GM13976 (cell line): ENCODE measurements at regions not wholly inside any gene's neighbourhood (a gene's known extent, or its start where the extent isn't known, plus 50 kb on each side); places are given as distances from the start of the nearest gene placed in this dataset.

Experiments used
- DNase-seq: peaks from one replicate; pipeline ENCODE4 v3.0.0; 2012; ENCODE audit warnings: low spot score
- in situ Hi-C: fragments of 300-500 bp; cut with MboI; formaldehyde crosslinking; loops from one replicate; pipeline ENCODE4 v1.12.0; 2022; ENCODE audit warnings: low sequenced_read_pairs, mixed read lengths, inconsistent platforms; ENCODE audit not compliant: unreplicated experiment
- TF ChIP-seq, protein P1 (sequence below): IDR thresholded peaks from 2 replicates; pipeline ENCODE4 v1.5.1; 2012; ENCODE audit warnings: borderline replicate concordance, mild to moderate bottlenecking; ENCODE audit not compliant: insufficient read depth; ENCODE audit errors: extremely low read depth, missing control alignments, control extremely low read depth

GRCh38 chr10:76723844-76724243 lies 913.8 kb downstream of the KCNMA1 start:
- no peak for DNase-seq
- TF ChIP-seq, protein P1, sequence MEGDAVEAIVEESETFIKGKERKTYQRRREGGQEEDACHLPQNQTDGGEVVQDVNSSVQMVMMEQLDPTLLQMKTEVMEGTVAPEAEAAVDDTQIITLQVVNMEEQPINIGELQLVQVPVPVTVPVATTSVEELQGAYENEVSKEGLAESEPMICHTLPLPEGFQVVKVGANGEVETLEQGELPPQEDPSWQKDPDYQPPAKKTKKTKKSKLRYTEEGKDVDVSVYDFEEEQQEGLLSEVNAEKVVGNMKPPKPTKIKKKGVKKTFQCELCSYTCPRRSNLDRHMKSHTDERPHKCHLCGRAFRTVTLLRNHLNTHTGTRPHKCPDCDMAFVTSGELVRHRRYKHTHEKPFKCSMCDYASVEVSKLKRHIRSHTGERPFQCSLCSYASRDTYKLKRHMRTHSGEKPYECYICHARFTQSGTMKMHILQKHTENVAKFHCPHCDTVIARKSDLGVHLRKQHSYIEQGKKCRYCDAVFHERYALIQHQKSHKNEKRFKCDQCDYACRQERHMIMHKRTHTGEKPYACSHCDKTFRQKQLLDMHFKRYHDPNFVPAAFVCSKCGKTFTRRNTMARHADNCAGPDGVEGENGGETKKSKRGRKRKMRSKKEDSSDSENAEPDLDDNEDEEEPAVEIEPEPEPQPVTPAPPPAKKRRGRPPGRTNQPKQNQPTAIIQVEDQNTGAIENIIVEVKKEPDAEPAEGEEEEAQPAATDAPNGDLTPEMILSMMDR: no peak
- in situ Hi-C loops: no loop called here

GRCh38 chr10:76721891-76722505 lies 915.6 kb downstream of the KCNMA1 start:
- DNase-seq: no peak
- in situ Hi-C loops: no loop called here
- TF ChIP-seq, protein P1: no peak

- DNase-seq: no peak
- in situ Hi-C loops: no loop called here
- TF ChIP-seq, protein P1: no peak
These were observed 918.6 kb downstream of the KCNMA1 start for GRCh38 chr10:76719006-76719405.

GRCh38 chr10:76717141-76717540 lies 920.5 kb downstream of the KCNMA1 start:
- in situ Hi-C loops: no loop called here
- TF ChIP-seq, protein P1: no peak
- DNase-seq: no peak

DNA sequence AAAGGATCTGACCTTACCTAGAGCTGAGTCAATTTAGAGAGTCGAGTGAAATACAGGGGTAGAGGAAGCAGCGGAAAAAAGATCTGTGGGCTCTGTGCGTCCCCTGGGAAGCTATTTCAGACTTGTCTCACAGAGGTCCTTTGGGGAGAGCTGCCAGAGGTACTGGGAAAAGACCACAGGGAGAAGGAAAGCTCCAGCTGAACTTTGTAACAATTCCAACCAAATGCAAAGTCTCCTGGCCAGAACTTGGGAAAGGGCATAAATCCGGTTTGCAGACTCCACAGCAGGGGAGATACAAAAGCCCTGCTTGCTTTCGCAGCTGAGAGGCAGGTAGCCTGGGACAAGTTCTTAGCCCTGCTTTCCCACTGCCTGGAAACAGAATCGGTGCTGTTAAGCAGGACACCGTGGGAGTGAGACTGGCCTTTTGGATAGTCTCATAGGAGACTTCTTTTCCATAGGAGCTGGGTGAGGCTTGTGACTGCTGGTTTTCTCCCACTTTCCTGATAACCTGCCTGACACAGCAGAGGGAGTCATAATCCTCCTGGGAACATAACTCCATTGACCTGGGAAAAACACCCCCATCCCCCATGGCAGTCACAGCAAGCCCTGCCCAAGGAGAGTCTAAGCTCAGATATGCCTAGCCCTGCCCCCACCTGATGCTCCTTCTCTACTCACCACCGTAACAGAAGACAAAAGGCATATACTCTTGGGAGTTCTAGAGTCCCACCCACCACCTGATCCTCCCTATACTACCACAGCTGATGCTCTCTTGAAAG lies 926.2 kb downstream of the KCNMA1 start:
- in situ Hi-C loops: no loop called here
- DNase-seq: no peak
- TF ChIP-seq, protein P1: no peak

GRCh38 chr10:76700241-76700640 lies 937.4 kb downstream of the KCNMA1 start:
- TF ChIP-seq, protein P1: no peak
- in situ Hi-C loops: no loop called here
- no peak for DNase-seq

DNA sequence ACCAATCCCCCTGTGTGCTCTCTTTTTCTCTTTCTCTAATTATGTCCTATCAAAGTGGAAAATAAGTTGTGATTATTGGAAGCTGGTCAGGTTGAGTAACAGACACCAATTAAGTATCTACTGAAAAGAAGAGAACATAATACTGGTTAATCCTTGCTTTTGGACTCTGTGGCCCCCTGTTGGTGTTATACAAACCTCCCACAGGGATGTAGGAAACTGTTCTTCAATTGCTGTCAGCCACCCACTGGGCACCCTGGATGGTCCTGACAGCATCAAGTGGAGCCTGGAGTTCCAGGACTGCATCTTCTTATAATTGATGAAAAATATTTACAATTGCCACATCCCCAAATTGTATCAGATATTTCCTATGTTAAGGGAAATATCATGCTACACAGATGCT lies 939.7 kb downstream of the KCNMA1 start:
- DNase-seq: no peak
- in situ Hi-C loops: no loop called here
- TF ChIP-seq, protein P1: no peak
